HUES48 (cell line): ENCODE measurements at regions not wholly inside any gene's neighbourhood (a gene's known extent, or its start where the extent isn't known, plus 50 kb on each side); places are given as distances from the start of the nearest gene placed in this dataset.

Source experiments
- H3K27ac ChIP-seq: one replicate; pipeline ENCODE4 v1.7.0; 2013; ENCODE audit warnings: low read depth, low read length, inconsistent platforms
- H3K27me3 ChIP-seq: 2 replicates; pipeline ENCODE4 v1.6.1; 2013; ENCODE audit warnings: mild to moderate bottlenecking, low read length; ENCODE audit not compliant: control insufficient read depth, insufficient read depth
- H3K36me3 ChIP-seq: 2 replicates; pipeline ENCODE4 v1.6.1; 2013; ENCODE audit warnings: low read length; ENCODE audit not compliant: control insufficient read depth, insufficient read depth
- H3K4me1 ChIP-seq: 2 replicates; pipeline ENCODE4 v1.6.1; 2013; ENCODE audit warnings: mild to moderate bottlenecking, low read length; ENCODE audit not compliant: control insufficient read depth, insufficient read depth
- H3K4me3 ChIP-seq: 2 replicates; pipeline ENCODE4 v1.5.1; 2013; ENCODE audit warnings: mild to moderate bottlenecking, low read depth, low read length
- H3K9ac ChIP-seq: 2 replicates; pipeline ENCODE4 v1.6.1; 2013; ENCODE audit warnings: mild to moderate bottlenecking, low read depth, low read length, moderate library complexity
- H3K9me3 ChIP-seq: 2 replicates; pipeline ENCODE4 v1.6.1; 2013; ENCODE audit warnings: low read length; ENCODE audit not compliant: control insufficient read depth, insufficient read depth

DNA sequence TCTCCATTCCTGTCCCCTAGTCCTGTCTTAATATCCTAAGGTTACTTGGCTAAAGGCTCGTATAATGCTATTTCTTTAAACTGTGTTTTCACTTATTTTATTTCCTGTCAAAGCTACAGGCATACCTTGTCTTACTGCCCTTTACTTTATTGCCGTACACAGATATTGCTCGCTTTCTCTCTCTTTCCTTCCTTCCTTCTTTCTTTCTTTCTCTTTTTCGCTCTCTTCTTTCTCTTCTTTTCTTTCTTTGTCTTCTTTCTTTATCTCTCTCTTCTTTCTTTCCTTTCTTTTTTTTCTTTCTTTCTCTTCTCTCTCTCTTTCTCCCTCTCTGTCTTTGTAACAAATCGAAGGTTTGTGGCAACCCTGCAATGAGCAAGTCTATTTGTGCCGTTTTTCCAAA is 123.9 kb upstream of the ARHGAP5 start:
- H3K36me3 ChIP-seq = no peaks in the 10 kb centered on the region
- H3K27me3 ChIP-seq = no peaks in the 10 kb centered on the region
- H3K4me1 ChIP-seq = peaks cover 16% of the 10 kb centered on the region
- H3K9ac ChIP-seq = no peak overlapping the region
- H3K27ac ChIP-seq = no peak overlapping the region
- no peaks in the 10 kb centered on the region for H3K9me3 ChIP-seq
- H3K4me3 ChIP-seq = no peak overlapping the region

DNA sequence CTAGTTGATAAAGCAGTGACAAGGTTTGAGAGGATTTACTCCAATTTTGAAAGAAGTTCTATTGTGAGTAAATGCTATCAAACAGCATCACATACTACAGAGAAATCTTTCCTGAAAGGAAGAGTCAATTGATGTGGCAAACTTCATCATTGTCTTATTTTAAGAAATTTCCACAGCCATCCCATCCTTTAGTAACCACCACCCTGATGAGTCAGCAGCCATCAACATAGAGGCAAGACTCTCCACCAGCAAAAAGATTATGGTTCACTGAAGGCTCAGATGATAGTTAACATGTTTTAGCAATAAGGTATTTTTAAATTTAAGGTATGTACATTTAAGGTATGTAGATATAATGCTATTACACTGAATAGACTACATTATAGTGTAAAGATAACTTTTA is 122.1 kb upstream of the ARHGAP5 start:
- no peaks in the 10 kb centered on the region for H3K27me3 ChIP-seq
- no peaks in the 10 kb centered on the region for H3K9me3 ChIP-seq
- peaks cover 16% of the 10 kb centered on the region for H3K4me1 ChIP-seq
- H3K36me3 ChIP-seq = no peaks in the 10 kb centered on the region
- H3K9ac ChIP-seq = no peak overlapping the region
- H3K4me3 ChIP-seq = no peak overlapping the region
- H3K27ac ChIP-seq = no peak overlapping the region

DNA sequence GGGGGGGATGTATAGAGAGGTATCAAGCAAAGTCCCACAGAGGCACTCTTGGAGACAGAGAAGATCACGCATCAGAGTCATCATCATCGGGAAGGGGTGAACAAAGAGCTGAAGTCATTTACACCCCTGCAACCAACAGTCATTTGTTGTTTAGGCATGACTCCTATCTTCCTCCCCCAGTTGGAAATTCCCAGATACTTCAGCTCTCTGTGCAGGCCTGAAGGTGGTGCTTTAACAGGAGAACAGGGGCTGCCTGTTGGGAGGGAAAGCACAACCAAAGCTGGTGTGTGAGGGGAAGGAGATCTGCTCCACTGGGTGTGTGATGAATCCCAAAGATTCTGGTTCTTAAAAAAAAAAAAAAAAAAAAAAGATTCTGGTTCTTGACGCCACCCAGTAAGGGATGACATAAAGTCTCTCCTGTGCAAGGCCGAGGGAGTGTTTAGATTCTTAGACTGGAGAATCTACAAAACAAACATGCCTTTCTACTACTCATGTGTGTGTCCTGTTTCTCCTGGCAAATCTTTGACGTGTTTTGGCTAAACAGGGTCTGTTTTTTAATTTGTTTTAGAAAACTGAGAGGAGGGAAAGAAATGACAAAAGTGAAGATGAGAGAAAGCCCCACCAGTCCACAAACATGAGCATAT is 121.0 kb upstream of the ARHGAP5 start:
- H3K9me3 ChIP-seq = no peaks in the 10 kb centered on the region
- H3K9ac ChIP-seq = no peak overlapping the region
- H3K27me3 ChIP-seq = no peaks in the 10 kb centered on the region
- peaks cover 10% of the 10 kb centered on the region for H3K4me1 ChIP-seq
- H3K4me3 ChIP-seq = no peak overlapping the region
- H3K27ac ChIP-seq = no peak overlapping the region
- no peaks in the 10 kb centered on the region for H3K36me3 ChIP-seq

DNA sequence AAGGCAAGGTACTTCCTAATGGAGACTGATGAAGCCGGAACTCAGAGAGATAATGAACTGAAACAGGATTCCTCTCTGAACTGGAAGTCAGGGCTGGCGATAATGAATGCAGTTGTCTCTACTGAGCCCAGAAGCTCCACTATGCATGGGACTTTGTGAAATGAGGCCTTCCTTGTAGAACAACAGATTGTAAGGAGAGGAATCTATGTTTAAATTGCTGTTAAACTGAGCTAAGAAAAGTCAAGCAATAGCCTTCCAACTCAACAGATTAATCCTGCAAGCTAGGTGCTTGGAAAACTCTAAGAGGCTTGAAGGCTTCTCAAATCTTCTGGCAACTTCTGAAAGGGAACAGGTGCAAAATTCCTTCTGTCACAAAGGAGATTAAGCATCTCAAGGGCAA is 119.5 kb upstream of the ARHGAP5 start:
- H3K9me3 ChIP-seq = no peaks in the 10 kb centered on the region
- no peak overlapping the region for H3K27ac ChIP-seq
- H3K27me3 ChIP-seq = no peaks in the 10 kb centered on the region
- H3K36me3 ChIP-seq = no peaks in the 10 kb centered on the region
- H3K4me1 ChIP-seq = no peaks in the 10 kb centered on the region
- no peak overlapping the region for H3K9ac ChIP-seq
- H3K4me3 ChIP-seq = no peak overlapping the region

DNA sequence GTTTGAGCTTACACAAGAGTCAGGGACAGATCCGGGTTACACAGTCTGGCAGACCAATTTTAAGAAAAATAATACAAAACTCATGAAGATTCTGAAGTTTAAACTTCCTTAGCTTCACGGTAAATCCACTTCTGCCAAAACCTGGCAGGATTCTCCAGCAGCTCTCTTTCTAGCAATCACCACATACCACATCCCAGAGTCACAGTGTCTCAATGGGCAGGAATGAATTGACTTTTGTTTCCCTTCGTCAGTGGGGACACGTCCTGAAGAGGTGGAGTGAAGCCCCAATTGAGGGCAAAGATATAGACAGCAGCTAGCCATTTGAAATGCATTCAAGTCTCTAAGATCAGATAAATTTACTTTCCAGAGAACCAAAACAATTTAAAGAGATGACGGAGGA is 117.1 kb upstream of the ARHGAP5 start:
- Histone ChIP-seq H3K4me3 (no peak overlapping the region), H3K36me3 (no peaks in the 10 kb centered on the region), H3K27ac (no peak overlapping the region), H3K9me3 (no peaks in the 10 kb centered on the region), H3K4me1 (no peaks in the 10 kb centered on the region), H3K27me3 (no peaks in the 10 kb centered on the region), H3K9ac (no peak overlapping the region)

DNA sequence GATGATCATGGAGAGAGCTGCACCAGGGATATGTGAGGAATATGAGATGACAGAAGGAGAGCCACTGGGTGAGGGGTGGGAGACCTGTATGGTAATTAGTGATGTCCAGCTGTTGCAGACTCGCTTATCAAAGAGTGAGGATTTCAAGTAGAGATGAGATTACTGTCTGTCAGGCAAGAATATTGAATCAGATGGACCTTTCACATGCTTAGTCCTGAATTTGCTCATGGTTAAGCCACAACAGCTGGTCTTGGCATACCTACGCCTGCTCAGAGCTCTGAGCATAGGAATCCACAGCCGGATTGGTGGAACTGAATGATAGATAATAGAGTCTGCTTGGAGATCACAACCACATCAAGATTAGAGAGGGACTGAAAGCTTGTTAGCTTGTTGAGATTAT is 115.2 kb upstream of the ARHGAP5 start:
- H3K27ac ChIP-seq = no peak overlapping the region
- no peaks in the 10 kb centered on the region for H3K9me3 ChIP-seq
- no peaks in the 10 kb centered on the region for H3K36me3 ChIP-seq
- H3K4me1 ChIP-seq = no peaks in the 10 kb centered on the region
- no peaks in the 10 kb centered on the region for H3K27me3 ChIP-seq
- H3K9ac ChIP-seq = no peak overlapping the region
- no peak overlapping the region for H3K4me3 ChIP-seq

DNA sequence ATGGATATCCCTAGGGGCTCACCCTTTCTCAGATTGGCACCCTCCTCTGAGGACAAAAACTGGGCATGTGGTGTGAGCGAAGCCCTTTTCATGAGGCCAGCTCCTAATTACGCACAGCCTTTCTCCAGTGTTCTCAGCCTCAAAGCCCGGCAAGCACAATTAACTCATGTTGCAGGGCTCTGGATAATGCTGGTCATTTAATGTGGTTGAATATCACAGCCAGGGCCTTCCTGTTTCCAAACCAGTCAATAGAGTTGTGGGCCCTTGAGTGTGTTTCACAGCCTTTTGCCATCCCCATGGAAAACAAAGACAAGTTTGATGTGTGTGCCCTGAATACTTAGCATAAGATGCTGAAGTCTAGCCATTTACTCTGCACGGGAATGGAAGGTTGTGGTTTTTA is 114.2 kb upstream of the ARHGAP5 start:
- no peak overlapping the region for H3K27ac ChIP-seq

DNA sequence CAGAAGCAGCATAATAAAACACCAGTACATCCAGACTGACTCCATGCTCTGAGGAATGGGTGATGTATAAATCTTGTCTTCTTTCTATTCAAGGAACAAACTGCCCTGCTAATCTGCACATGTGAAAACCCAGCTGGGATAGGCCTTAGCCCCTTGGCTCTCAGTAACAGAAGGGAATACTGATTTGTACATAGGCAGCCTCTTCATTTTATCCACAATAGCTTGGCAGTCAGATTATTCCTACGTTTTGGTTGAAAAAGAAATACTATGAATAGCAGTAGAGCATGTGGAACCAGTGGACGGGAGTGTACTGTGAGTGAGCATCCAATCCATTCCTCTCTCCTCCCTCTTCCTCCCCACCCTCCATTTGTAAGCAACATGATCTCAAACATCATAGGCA is 113.5 kb upstream of the ARHGAP5 start:
- no peak overlapping the region for H3K4me3 ChIP-seq
- no peaks in the 10 kb centered on the region for H3K4me1 ChIP-seq
- no peak overlapping the region for H3K27ac ChIP-seq
- no peaks in the 10 kb centered on the region for H3K9me3 ChIP-seq
- no peaks in the 10 kb centered on the region for H3K27me3 ChIP-seq
- no peak overlapping the region for H3K9ac ChIP-seq
- H3K36me3 ChIP-seq = no peaks in the 10 kb centered on the region

More for the DNA sequence above, 114.2 kb upstream of the ARHGAP5 start:
- H3K36me3 ChIP-seq = no peaks in the 10 kb centered on the region
- H3K9ac ChIP-seq = no peak overlapping the region
- H3K4me3 ChIP-seq = no peak overlapping the region
- H3K4me1 ChIP-seq = no peaks in the 10 kb centered on the region
- no peaks in the 10 kb centered on the region for H3K27me3 ChIP-seq
- H3K9me3 ChIP-seq = no peaks in the 10 kb centered on the region

DNA sequence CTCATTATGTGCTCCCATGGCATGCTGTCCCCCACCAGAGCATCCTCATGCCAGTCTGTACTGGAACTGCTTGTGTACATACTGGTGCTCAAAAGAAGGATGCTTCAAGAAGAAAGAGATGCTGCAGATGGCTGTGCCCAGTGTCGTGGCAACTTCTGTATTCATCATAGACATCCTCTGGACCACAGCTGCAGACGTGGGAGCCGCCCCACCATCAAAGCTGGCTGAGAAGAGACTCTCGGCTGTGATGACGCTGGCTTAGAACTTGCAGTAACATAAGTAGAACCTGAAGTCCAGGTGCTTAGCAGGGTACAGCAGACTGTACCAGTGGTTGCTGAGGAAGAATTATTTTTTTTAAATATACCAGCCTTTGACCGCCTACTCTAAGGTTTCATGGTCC is 112.6 kb upstream of the ARHGAP5 start:
- Histone ChIP-seq H3K4me1 (no peaks in the 10 kb centered on the region), H3K27ac (no peak overlapping the region), H3K9me3 (no peaks in the 10 kb centered on the region), H3K27me3 (no peaks in the 10 kb centered on the region), H3K9ac (no peak overlapping the region), H3K4me3 (no peak overlapping the region), H3K36me3 (no peaks in the 10 kb centered on the region)

DNA sequence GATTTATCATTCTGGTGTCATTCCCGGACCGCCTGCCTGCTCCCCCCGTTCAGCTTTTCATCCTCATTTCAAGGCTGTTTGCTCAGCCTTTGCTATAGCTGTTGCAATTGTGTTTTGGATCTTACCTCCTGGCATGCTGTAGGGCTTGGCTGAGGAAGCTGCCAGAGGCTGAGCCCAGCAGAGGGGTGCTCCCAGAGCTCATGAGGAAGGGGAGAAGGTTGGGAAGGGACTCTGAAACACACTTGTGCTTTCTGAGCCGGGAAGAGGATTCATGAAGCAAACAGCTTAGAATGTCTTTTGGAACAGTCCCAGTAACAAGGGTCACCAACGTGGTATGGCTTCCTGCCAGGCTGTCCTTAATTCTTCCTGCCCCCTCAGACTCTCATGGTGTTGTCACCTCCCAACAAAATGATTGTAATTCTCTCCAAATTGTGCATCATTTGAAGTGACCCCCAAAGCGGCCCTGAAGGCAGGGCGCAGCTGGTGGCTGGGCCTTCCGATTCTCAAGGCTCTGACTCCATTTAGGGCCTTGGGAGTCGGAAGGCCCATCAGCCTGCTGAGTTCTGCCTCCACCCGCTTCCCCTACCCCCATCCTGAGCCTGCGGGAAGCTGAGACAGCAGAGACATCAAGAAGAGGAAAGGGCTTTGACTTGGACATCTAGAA is 111.9 kb upstream of the ARHGAP5 start:
- no peaks in the 10 kb centered on the region for H3K4me1 ChIP-seq
- H3K36me3 ChIP-seq = no peaks in the 10 kb centered on the region
- H3K27ac ChIP-seq = no peak overlapping the region
- H3K27me3 ChIP-seq = no peaks in the 10 kb centered on the region
- no peak overlapping the region for H3K4me3 ChIP-seq
- H3K9me3 ChIP-seq = no peaks in the 10 kb centered on the region
- H3K9ac ChIP-seq = no peak overlapping the region

DNA sequence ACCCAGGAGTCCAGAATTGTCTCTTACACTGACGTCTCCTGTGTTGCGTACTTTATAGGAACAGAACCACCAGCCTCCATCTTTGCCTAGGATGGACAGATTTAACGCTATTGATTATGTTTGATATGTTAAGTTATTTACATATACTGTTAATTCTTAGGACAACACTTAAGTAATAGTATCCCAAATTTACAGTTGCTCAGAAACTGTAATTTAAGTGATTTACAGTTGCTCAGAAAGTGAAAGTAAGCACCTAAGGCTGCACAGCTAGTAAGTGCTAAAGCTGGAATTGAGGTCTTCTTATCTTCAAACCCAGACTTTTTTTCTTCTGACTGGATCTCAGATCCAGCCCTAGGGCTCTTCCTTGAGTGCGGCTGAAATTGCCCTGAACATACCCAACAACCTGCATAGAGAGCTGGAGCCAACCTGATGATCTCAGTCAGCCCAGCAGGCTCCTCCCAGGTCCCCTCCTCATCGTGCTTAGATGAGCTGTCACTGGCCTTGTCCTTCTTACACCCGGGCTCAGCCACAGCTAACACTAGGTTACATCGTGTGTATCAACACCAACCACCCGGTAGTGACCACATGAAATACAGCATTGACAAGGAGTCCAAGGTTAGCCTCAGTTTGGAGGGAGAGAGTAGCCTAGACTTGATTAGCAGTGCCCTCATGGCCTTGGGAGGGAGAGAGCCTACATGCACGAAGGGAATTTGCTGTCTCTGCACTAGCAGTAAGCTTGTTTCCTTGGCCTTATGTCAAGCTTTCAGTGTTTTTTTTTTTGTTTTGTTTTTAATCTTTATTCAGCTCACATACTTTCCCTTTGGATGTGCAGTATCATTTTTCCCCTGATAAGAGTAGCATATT is 111.1 kb upstream of the ARHGAP5 start:
- H3K36me3 ChIP-seq = no peaks in the 10 kb centered on the region
- H3K9me3 ChIP-seq = no peaks in the 10 kb centered on the region
- no peak overlapping the region for H3K4me3 ChIP-seq
- H3K27ac ChIP-seq = no peak overlapping the region
- no peaks in the 10 kb centered on the region for H3K4me1 ChIP-seq
- H3K27me3 ChIP-seq = no peaks in the 10 kb centered on the region
- H3K9ac ChIP-seq = no peak overlapping the region
